ENCODE measurements at regions not wholly inside any gene's neighbourhood (a gene's known extent, or its start where the extent isn't known, plus 50 kb on each side); places are given as distances from the start of the nearest gene placed in this dataset.
A peak's percentile ranks its signal among the peaks of the same experiment; 100 is the strongest.

- TF ChIP-seq CTCF (IDR thresholded peaks at IDR 0.05) (no peak), POLR2A (IDR thresholded peaks at IDR 0.05) (no peak)
- intact Hi-C loops (cut with DNase I), result no loop called here
- Histone ChIP-seq H3K9me3 (no peaks in the 10 kb centered on the region), H3K36me3 (replicated peaks in 1 of 2; ENCODE audit: insufficient read depth in 1 of 2, low read depth in 2 of 2) (no peaks in the 10 kb centered on the region), H3K4me3 (no peak overlapping the region), H3K27me3 (peaks cover 0 to 4% of the 10 kb centered on the region in 2 donors), H3K27ac (peak overlapping the region in 3 of 4 donors; percentile 76 to 87 (median 84)), H3K4me1 (peaks cover 30% of the 10 kb centered on the region)
- WGBS, 2 donors, result 17 to 18% methylated on average over 35 to 38 of the region's 38 CpGs
- ATAC-seq (no peak), DNase-seq (peak in 1 of 4 donors; percentile 21)
Measured at GRCh38 chr22:23522623-23523251, 57.4 kb downstream of the IGLL1 start.

GRCh38 chr22:23521441-23522113 lies 58.5 kb downstream of the IGLL1 start:
- peaks cover 23% of the 10 kb centered on the region for H3K4me1 ChIP-seq
- WGBS, 2 donors, result 0 to 1% methylated on average over 1 to 56 of the region's 65 CpGs

GRCh38 chr22:23520863-23521440 lies 59.1 kb downstream of the IGLL1 start:
- peak overlapping the region; percentile 56 to 87 (median 80) for H3K27ac ChIP-seq
- H3K36me3 ChIP-seq (replicated peaks in 1 of 2; ENCODE audit: insufficient read depth in 1 of 2, low read depth in 2 of 2), result no peaks in the 10 kb centered on the region
- no peak overlapping the region for H3K4me3 ChIP-seq
- TF ChIP-seq POLR2A (IDR thresholded peaks at IDR 0.05) (no peak), CTCF (IDR thresholded peaks at IDR 0.05) (no peak)
- intact Hi-C loops (cut with DNase I), result no loop called here
- 69 to 75% methylated on average over 22 to 28 of the region's 28 CpGs for WGBS, 2 donors
- peaks cover 0 to 4% of the 10 kb centered on the region in 2 donors for H3K27me3 ChIP-seq
- peak in 2 of 4 donors; percentile 19 to 29 for DNase-seq
- peaks cover 20% of the 10 kb centered on the region for H3K4me1 ChIP-seq
- no peaks in the 10 kb centered on the region for H3K9me3 ChIP-seq
- ATAC-seq, result no peak

More at GRCh38 chr22:23521441-23522113, 58.5 kb downstream of the IGLL1 start:
- DNase-seq (peak; percentile 94 to 96 (median 95)), ATAC-seq (peak; percentile 96)
- H3K27ac ChIP-seq, result peak overlapping the region; percentile 56 to 87 (median 80)
- no peaks in the 10 kb centered on the region for H3K9me3 ChIP-seq
- no peaks in the 10 kb centered on the region for H3K36me3 ChIP-seq (replicated peaks in 1 of 2; ENCODE audit: insufficient read depth in 1 of 2, low read depth in 2 of 2)
- intact Hi-C loops (cut with DNase I), result no loop called here
- peaks cover 0 to 4% of the 10 kb centered on the region in 2 donors for H3K27me3 ChIP-seq
- TF ChIP-seq POLR2A (IDR thresholded peaks at IDR 0.05) (peak; percentile 35 to 61 (median 58)), CTCF (IDR thresholded peaks at IDR 0.05) (peak in 1 of 7 experiments; percentile 32)
- H3K4me3 ChIP-seq, result no peak overlapping the region

- intact Hi-C loops (cut with DNase I), result no loop called here
- no peak for TF ChIP-seq CTCF (IDR thresholded peaks at IDR 0.05)
- no peak for TF ChIP-seq POLR2A (IDR thresholded peaks at IDR 0.05)
- Histone ChIP-seq H3K4me3 (no peak overlapping the region), H3K27me3 (peaks cover 0 to 4% of the 10 kb centered on the region in 2 donors), H3K36me3 (replicated peaks in 1 of 2; ENCODE audit: insufficient read depth in 1 of 2, low read depth in 2 of 2) (no peaks in the 10 kb centered on the region), H3K27ac (no peak overlapping the region), H3K4me1 (peaks cover 20% of the 10 kb centered on the region), H3K9me3 (no peaks in the 10 kb centered on the region)
- DNase-seq, result no peak
- 90 to 100% methylated on average over 3 to 11 of the region's 11 CpGs for WGBS, 2 donors
- ATAC-seq, result no peak
Measured at GRCh38 chr22:23519442-23520157, 60.5 kb downstream of the IGLL1 start.

Measured in body of pancreas (tissue), 4 donors.